H54 (cell line): ENCODE measurements at regions not wholly inside any gene's neighbourhood (a gene's known extent, or its start where the extent isn't known, plus 50 kb on each side); places are given as distances from the start of the nearest gene placed in this dataset.
"Not testable (repeated sequence)": the region's sequence is repeated elsewhere in the genome, so short reads cannot be mapped to it uniquely, and the experiment has no call there.

Experiments used
- DNase-seq: peaks from one replicate; pipeline ENCODE4 v3.0.0; 2011; ENCODE audit warnings: low spot score, mixed read lengths; ENCODE audit not compliant: insufficient read length
- FAIRE-seq: peaks from 3 replicates; lab custom pipeline; 2011; peaks lifted over from hg19 to GRCh38; lab: Jason Lieb, UNC
- POLR2A ChIP-seq: IDR thresholded peaks from 2 replicates; pipeline ENCODE4 v1.6.1; 2011; ENCODE audit warnings: low read depth, mild to moderate bottlenecking, low read length

DNA sequence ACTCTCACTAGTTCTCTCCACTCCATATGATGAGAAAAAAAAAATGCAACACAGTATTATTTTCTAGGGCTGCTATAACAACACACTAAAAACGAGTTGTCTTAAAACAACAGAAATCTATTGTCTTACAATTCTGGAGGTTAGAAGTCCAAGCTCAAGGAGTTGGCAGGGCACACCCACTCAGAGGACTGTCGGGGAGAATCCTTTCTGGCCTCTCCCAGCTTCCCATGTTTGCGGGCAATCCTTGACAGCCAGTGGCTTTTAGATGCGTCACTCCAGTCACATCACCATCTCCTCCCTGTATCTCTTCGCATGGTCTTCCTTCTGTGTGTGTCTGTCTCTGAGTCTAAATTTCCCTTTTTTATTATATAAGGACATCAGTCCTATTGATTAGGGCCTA, 64.0 kb upstream of the KIF2A start:
- FAIRE-seq, DNase-seq: not testable (repeated sequence)

GRCh38 chr5:62243046-62243445, 63.0 kb upstream of the KIF2A start:
- FAIRE-seq, DNase-seq: not testable (repeated sequence)

- DNase-seq, FAIRE-seq: not testable (repeated sequence)
Observed at GRCh38 chr5:62248192-62248591, 57.8 kb upstream of the KIF2A start.

DNA sequence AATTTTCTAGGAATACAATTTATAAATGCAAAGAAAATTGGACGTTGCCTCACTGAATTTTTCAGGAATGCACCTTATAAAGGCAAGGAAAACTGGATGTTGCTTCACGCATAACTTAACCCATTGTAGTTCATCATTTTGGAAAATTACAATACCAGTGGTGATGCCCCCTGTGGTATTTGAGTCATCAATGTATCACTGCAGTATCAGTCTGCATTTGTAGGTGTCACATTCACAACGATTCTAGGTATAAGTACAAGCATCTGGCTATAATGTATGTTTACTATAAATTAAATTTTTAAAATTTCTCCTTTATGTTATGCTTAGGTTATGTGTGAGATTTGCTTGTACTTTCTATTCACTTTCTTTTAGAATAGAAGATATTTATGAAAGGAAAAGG, 55.9 kb upstream of the KIF2A start:
- not testable (repeated sequence) for DNase-seq, FAIRE-seq

GRCh38 chr5:62250919-62251318, 55.1 kb upstream of the KIF2A start:
- not testable (repeated sequence) for FAIRE-seq

DNA sequence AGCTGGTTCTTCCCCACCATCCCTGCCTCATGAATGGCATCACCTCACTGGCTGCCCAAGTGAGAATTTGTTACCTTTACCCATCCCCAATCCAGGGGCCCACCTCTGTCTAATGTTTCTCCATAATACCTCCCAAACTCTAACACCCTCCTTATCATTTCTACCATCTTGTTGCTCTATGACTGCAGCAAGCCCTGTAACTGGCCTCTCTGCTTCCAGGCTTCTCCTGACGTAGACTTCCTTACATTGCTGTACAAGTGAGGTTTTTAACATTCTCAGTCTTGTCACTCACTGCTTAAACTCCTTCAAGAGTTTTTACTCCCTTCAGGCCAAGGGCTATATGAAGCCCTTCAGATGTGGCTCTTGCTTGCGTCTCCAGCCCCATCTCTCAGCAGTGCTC, 53.5 kb upstream of the KIF2A start:
- not testable (repeated sequence) for FAIRE-seq, DNase-seq

More at GRCh38 chr5:62250919-62251318, 55.1 kb upstream of the KIF2A start:
- DNase-seq, result not testable (repeated sequence)

- not testable (repeated sequence) for FAIRE-seq, DNase-seq
Observed at GRCh38 chr5:62255551-62255950, 50.5 kb upstream of the KIF2A start.

- TF ChIP-seq POLR2A, result no peak
- FAIRE-seq (no peak), DNase-seq (no peak)
Observed at GRCh38 chr5:62256161-62257019, 49.6 kb upstream of the KIF2A start.
